WTC11 (cell line): ENCODE measurements at regions not wholly inside any gene's neighbourhood (a gene's known extent, or its start where the extent isn't known, plus 50 kb on each side); places are given as distances from the start of the nearest gene placed in this dataset.

Source experiments
- ATAC-seq: fragments of 200-7000 bp; cut with Tn5 transposase; 2 replicates; pipeline ENCODE4 v1.10.0; 2021; ENCODE audit warnings: mild to moderate bottlenecking, moderate library complexity
- CTCF ChIA-PET: fragments of 300-600 bp; sonication (Branson Sonifier 250); formaldehyde crosslinking; loops from one replicate; lab custom pipeline; 2021; ENCODE audit warnings: antibody characterized with exemption; lab: Charles Lee
- POLR2A ChIA-PET: fragments of 350-600 bp; sonication (Branson Sonifier 250); formaldehyde crosslinking; loops from one replicate; lab custom pipeline; 2021; ENCODE audit warnings: antibody characterized with exemption; lab: Charles Lee
- DNase-seq: peaks from one replicate; pipeline ENCODE4 v3.0.0; 2021; ENCODE audit warnings: low spot score
- H3K27ac Mint-ChIP-seq: 2 replicates; pipeline ENCODE4 v1.8.0; 2021; ENCODE audit warnings: mixed read lengths
- H3K27me3 Mint-ChIP-seq: 2 replicates; pipeline ENCODE4 v1.8.0; 2021; ENCODE audit warnings: low read depth, mild to moderate bottlenecking, moderate library complexity, mixed read lengths
- H3K36me3 Mint-ChIP-seq: 2 replicates; pipeline ENCODE4 v1.8.0; 2021; ENCODE audit warnings: mixed read lengths
- H3K4me1 Mint-ChIP-seq: 2 replicates; pipeline ENCODE4 v1.8.0; 2022; ENCODE audit warnings: mixed read lengths
- H3K4me3 Mint-ChIP-seq: 2 replicates; pipeline ENCODE4 v1.8.0; 2021; ENCODE audit warnings: mild to moderate bottlenecking, moderate library complexity, mixed read lengths
- H3K9me3 Mint-ChIP-seq: 2 replicates; pipeline ENCODE4 v1.8.0; 2021; ENCODE audit warnings: mixed read lengths
- ARID4B ChIP-seq: sonication (generic); formaldehyde crosslinking; IDR thresholded peaks from 2 replicates; pipeline ENCODE4 v1.8.0; 2023; ENCODE audit warnings: missing genetic modification reagents, mild to moderate bottlenecking, borderline replicate concordance
- CBFB ChIP-seq: sonication (generic); formaldehyde crosslinking; IDR thresholded peaks from 2 replicates; pipeline ENCODE4 v1.8.1; 2022; ENCODE audit warnings: mild to moderate bottlenecking, low read depth, missing genetic modification reagents
- E2F4 ChIP-seq: sonication (generic); formaldehyde crosslinking; IDR thresholded peaks from 2 replicates; pipeline ENCODE4 v1.8.1; 2022; ENCODE audit warnings: low read depth, mild to moderate bottlenecking, moderate library complexity, missing genetic modification reagents, borderline replicate concordance
- ELF4 ChIP-seq: sonication (generic); formaldehyde crosslinking; IDR thresholded peaks from 2 replicates; pipeline ENCODE4 v1.8.1; 2022; ENCODE audit warnings: low read depth, mild to moderate bottlenecking, moderate library complexity, missing genetic modification reagents
- FOXP1 ChIP-seq: sonication (generic); formaldehyde crosslinking; IDR thresholded peaks from 2 replicates; pipeline ENCODE4 v1.8.0; 2022; ENCODE audit warnings: missing genetic modification reagents, mild to moderate bottlenecking, moderate library complexity, borderline replicate concordance
- FOXP4 ChIP-seq: sonication (generic); formaldehyde crosslinking; IDR thresholded peaks from 2 replicates; pipeline ENCODE4 v1.8.0; 2022; ENCODE audit warnings: mild to moderate bottlenecking, missing genetic modification reagents
- GABPB1 ChIP-seq: sonication (generic); formaldehyde crosslinking; IDR thresholded peaks from 2 replicates; pipeline ENCODE4 v1.8.1; 2023; ENCODE audit warnings: mild to moderate bottlenecking, missing genetic modification reagents
- PREB ChIP-seq: sonication (generic); formaldehyde crosslinking; IDR thresholded peaks from 2 replicates; pipeline ENCODE4 v1.8.1; 2022; ENCODE audit warnings: mild to moderate bottlenecking, missing genetic modification reagents, moderate library complexity, borderline replicate concordance
- PRRX2 ChIP-seq: fragments of 250-450 bp; sonication (Bioruptor Pico); IDR thresholded peaks from 2 replicates; pipeline ENCODE4 v1.8.0; 2021; ENCODE audit warnings: mild to moderate bottlenecking
- RELA ChIP-seq: sonication (generic); formaldehyde crosslinking; IDR thresholded peaks from 2 replicates; pipeline ENCODE4 v1.8.1; 2022; ENCODE audit warnings: missing genetic modification reagents, mild to moderate bottlenecking, borderline replicate concordance
- SMAD4 ChIP-seq: sonication (generic); formaldehyde crosslinking; IDR thresholded peaks from 2 replicates; pipeline ENCODE4 v1.8.0; 2022; ENCODE audit warnings: mild to moderate bottlenecking, missing genetic modification reagents
- SOX15 ChIP-seq: fragments of 250-450 bp; sonication (Bioruptor Pico); IDR thresholded peaks from 2 replicates; pipeline ENCODE4 v1.9.0; 2021; ENCODE audit warnings: mild to moderate bottlenecking
- SP1 ChIP-seq: sonication (generic); formaldehyde crosslinking; conservative IDR thresholded peaks from 2 replicates; pipeline ENCODE4 v1.8.1; 2022; ENCODE audit warnings: missing genetic modification reagents
- ZNF425 ChIP-seq: fragments of 250-450 bp; sonication (Bioruptor Pico); conservative IDR thresholded peaks from 2 replicates; pipeline ENCODE4 v1.9.0; 2021; ENCODE audit warnings: mild to moderate bottlenecking
- ZNF512 ChIP-seq: sonication (generic); formaldehyde crosslinking; IDR thresholded peaks from 2 replicates; pipeline ENCODE4 v1.8.1; 2022; ENCODE audit warnings: missing genetic modification reagents, borderline replicate concordance
- ZSCAN18 ChIP-seq: fragments of 250-450 bp; sonication (Bioruptor Pico); IDR thresholded peaks from 2 replicates; pipeline ENCODE4 v2.1.2; 2022; ENCODE audit warnings: mild to moderate bottlenecking, moderate library complexity

GRCh38 chr5:139733698-139734538, 61.7 kb upstream of the PSD2 start:
- Mint-ChIP-seq H3K4me1 (peaks cover 16% of the 10 kb centered on the region), H3K4me3 (no peak overlapping the region), H3K9me3 (no peaks in the 10 kb centered on the region), H3K27ac (no peak overlapping the region), H3K27me3 (no peaks in the 10 kb centered on the region), H3K36me3 (no peaks in the 10 kb centered on the region)
- peak; percentile 48 for TF ChIP-seq GABPB1 (CRISPR knock-in tag)
- TF ChIP-seq SOX15, result no peak
- TF ChIP-seq FOXP4 (CRISPR knock-in tag), result no peak
- no peak for TF ChIP-seq CBFB (CRISPR knock-in tag)
- no peak for TF ChIP-seq ZNF512 (CRISPR knock-in tag)
- no peak for TF ChIP-seq ZSCAN18
- ChIA-PET POLR2A (no interaction called here), CTCF (no interaction called here)
- DNase-seq (no peak), ATAC-seq (peak; percentile 76)

- ATAC-seq (peak; percentile 26), DNase-seq (no peak)
- H3K36me3 Mint-ChIP-seq, result no peaks in the 10 kb centered on the region
- CTCF ChIA-PET, result no interaction called here
- no peaks in the 10 kb centered on the region for H3K9me3 Mint-ChIP-seq
- TF ChIP-seq E2F4 (CRISPR knock-in tag) (no peak), SP1 (no peak), PREB (CRISPR knock-in tag) (no peak), ARID4B (CRISPR knock-in tag) (no peak), FOXP1 (CRISPR knock-in tag) (no peak), PRRX2 (CRISPR knock-in tag) (no peak), SMAD4 (no peak), RELA (no peak), ELF4 (CRISPR knock-in tag) (no peak), ZNF425 (no peak)
- TF ChIP-seq, all 79 proteins: peak for 0
- H3K4me1 Mint-ChIP-seq, result peaks cover 21% of the 10 kb centered on the region
- H3K4me3 Mint-ChIP-seq, result no peak overlapping the region
- H3K27me3 Mint-ChIP-seq, result no peaks in the 10 kb centered on the region
- POLR2A ChIA-PET, result no interaction called here
- H3K27ac Mint-ChIP-seq, result no peak overlapping the region
Measured at GRCh38 chr5:139734539-139734916, 61.1 kb upstream of the PSD2 start.
